ENCODE measurements at regions not wholly inside any gene's neighbourhood (a gene's known extent, or its start where the extent isn't known, plus 50 kb on each side); places are given as distances from the start of the nearest gene placed in this dataset.

GRCh38 chr6:19052219-19052618 is 665.1 kb downstream of the RNF144B start:
- Mint-ChIP-seq H3K27ac (no peak overlapping the region), H3K4me3 (no peak overlapping the region)
- ATAC-seq (replicated peaks in 1 of 2): no peak

GRCh38 chr6:19059102-19059501 is 672.0 kb downstream of the RNF144B start:
- Mint-ChIP-seq H3K4me3 (no peak overlapping the region), H3K27ac (no peak overlapping the region), H3K4me1 (ENCODE audit: low read depth) (no peaks in the 10 kb centered on the region)

More at GRCh38 chr6:19052219-19052618, 665.1 kb downstream of the RNF144B start:
- H3K36me3 Mint-ChIP-seq (ENCODE audit: insufficient read depth in 2 of 2): peaks cover 0 to 1% of the 10 kb centered on the region in 2 donors
- no peak for DNase-seq
- no peaks in the 10 kb centered on the region for H3K4me1 Mint-ChIP-seq (ENCODE audit: low read depth)
- H3K27me3 Mint-ChIP-seq (ENCODE audit: low read depth): no peaks in the 10 kb centered on the region
- H3K9me3 Mint-ChIP-seq: peaks cover 8 to 19% of the 10 kb centered on the region in 2 donors

GRCh38 chr6:19067165-19067564 is 680.0 kb downstream of the RNF144B start:
- no peak for ATAC-seq (replicated peaks in 1 of 2)
- H3K27me3 Mint-ChIP-seq (ENCODE audit: low read depth): no peaks in the 10 kb centered on the region
- no peak for DNase-seq
- no peaks in the 10 kb centered on the region for H3K36me3 Mint-ChIP-seq (ENCODE audit: insufficient read depth in 2 of 2)
- H3K9me3 Mint-ChIP-seq: peaks cover 7 to 11% of the 10 kb centered on the region in 2 donors
- no peak overlapping the region for H3K27ac Mint-ChIP-seq
- no peaks in the 10 kb centered on the region for H3K4me1 Mint-ChIP-seq (ENCODE audit: low read depth)
- no peak overlapping the region for H3K4me3 Mint-ChIP-seq

More at GRCh38 chr6:19059102-19059501, 672.0 kb downstream of the RNF144B start:
- Mint-ChIP-seq H3K27me3 (ENCODE audit: low read depth) (no peaks in the 10 kb centered on the region), H3K36me3 (ENCODE audit: insufficient read depth in 2 of 2) (no peaks in the 10 kb centered on the region), H3K9me3 (peaks cover 1 to 10% of the 10 kb centered on the region in 2 donors)
- ATAC-seq (replicated peaks in 1 of 2) (no peak), DNase-seq (no peak)

- no peak for ATAC-seq (replicated peaks in 1 of 2)
These were observed 683.4 kb downstream of the RNF144B start for GRCh38 chr6:19070520-19070919.

DNA sequence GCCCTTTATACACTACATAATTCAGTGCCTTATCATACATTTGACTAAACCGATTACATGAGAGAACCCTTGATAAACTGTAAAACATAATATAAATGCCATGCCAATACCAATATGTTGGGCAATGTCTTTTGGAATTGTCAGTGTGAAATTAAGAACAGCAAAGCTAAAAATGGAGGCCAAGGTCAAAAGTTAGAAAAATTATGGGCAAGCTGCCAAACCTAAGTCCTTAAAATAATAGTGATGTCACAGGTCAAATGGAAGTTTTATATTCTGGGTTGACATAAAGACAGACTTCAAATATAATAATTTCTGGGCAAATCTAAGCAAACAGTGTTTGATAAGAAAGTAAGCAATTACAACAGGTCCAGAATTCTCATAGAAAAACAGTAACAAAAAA is 696.7 kb downstream of the RNF144B start:
- no peaks in the 10 kb centered on the region for H3K27me3 Mint-ChIP-seq (ENCODE audit: low read depth)
- no peak overlapping the region for H3K4me3 Mint-ChIP-seq
- ATAC-seq (replicated peaks in 1 of 2): no peak

More at GRCh38 chr6:19070520-19070919, 683.4 kb downstream of the RNF144B start:
- no peak overlapping the region for H3K4me3 Mint-ChIP-seq
- peaks cover 11 to 12% of the 10 kb centered on the region in 2 donors for H3K9me3 Mint-ChIP-seq
- no peaks in the 10 kb centered on the region for H3K4me1 Mint-ChIP-seq (ENCODE audit: low read depth)
- H3K27me3 Mint-ChIP-seq (ENCODE audit: low read depth): no peaks in the 10 kb centered on the region
- no peaks in the 10 kb centered on the region for H3K36me3 Mint-ChIP-seq (ENCODE audit: insufficient read depth in 2 of 2)
- H3K27ac Mint-ChIP-seq: no peak overlapping the region
- DNase-seq: no peak

GRCh38 chr6:19086480-19086879 is 699.3 kb downstream of the RNF144B start:
- no peaks in the 10 kb centered on the region for H3K27me3 Mint-ChIP-seq (ENCODE audit: low read depth)
- no peaks in the 10 kb centered on the region for H3K4me1 Mint-ChIP-seq (ENCODE audit: low read depth)
- DNase-seq (no peak), ATAC-seq (replicated peaks in 1 of 2) (no peak)
- peaks cover 0 to 2% of the 10 kb centered on the region in 2 donors for H3K9me3 Mint-ChIP-seq
- H3K4me3 Mint-ChIP-seq: no peak overlapping the region
- H3K36me3 Mint-ChIP-seq (ENCODE audit: insufficient read depth in 2 of 2): no peaks in the 10 kb centered on the region
- no peak overlapping the region for H3K27ac Mint-ChIP-seq

More for the DNA sequence above, 696.7 kb downstream of the RNF144B start:
- Mint-ChIP-seq H3K36me3 (ENCODE audit: insufficient read depth in 2 of 2) (no peaks in the 10 kb centered on the region), H3K4me1 (ENCODE audit: low read depth) (no peaks in the 10 kb centered on the region), H3K27ac (no peak overlapping the region), H3K9me3 (peaks cover 2% of the 10 kb centered on the region in 2 donors)
- DNase-seq: no peak

DNA sequence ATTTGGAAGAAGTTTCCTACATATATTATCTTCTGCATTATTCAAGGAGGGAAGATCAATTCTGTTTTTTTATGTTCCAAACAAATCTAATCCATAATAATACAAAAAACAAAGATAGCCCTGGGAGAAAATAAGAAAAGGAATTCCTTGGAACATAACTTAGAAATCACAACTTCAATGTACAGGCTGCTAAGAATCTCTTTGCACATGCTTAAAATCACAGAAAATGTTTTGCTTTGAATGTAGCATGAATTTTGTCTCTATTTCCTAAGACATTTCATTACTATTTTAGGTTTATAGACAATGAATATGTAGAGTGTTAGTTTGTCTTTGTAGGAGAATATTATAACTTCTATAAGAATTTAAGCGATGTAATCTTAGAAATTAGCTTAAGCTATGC is 700.1 kb downstream of the RNF144B start:
- Mint-ChIP-seq H3K27me3 (ENCODE audit: low read depth) (no peaks in the 10 kb centered on the region), H3K27ac (no peak overlapping the region), H3K4me3 (no peak overlapping the region), H3K4me1 (ENCODE audit: low read depth) (no peaks in the 10 kb centered on the region), H3K9me3 (peaks cover under 1 to 2% of the 10 kb centered on the region in 2 donors), H3K36me3 (ENCODE audit: insufficient read depth in 2 of 2) (no peaks in the 10 kb centered on the region)
- ATAC-seq (replicated peaks in 1 of 2) (no peak), DNase-seq (no peak)

DNA sequence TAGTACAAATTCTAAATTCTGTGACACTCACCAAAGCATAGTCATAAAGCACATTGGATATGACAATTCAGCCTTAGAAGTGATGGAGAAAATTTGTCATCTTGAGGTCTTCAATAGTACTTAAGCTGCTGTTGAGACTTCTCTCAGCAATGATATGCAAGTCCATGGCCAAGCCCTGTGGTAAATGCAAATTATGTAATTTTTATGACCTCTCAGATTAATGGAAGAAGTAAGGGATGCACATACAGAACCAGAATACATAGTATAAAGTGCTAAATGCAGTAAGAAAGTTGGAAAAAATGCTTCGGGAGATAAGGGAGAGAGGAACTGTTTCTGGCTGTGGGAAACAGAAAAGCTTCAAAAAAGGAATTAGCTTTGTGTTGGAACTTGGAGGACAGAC is 700.7 kb downstream of the RNF144B start:
- no peaks in the 10 kb centered on the region for H3K27me3 Mint-ChIP-seq (ENCODE audit: low read depth)
- H3K4me1 Mint-ChIP-seq (ENCODE audit: low read depth): no peaks in the 10 kb centered on the region
- no peak overlapping the region for H3K4me3 Mint-ChIP-seq
- DNase-seq (no peak), ATAC-seq (replicated peaks in 1 of 2) (no peak)
- H3K36me3 Mint-ChIP-seq (ENCODE audit: insufficient read depth in 2 of 2): peaks cover 0 to 1% of the 10 kb centered on the region in 2 donors
- no peak overlapping the region for H3K27ac Mint-ChIP-seq
- peaks cover 2 to 3% of the 10 kb centered on the region in 2 donors for H3K9me3 Mint-ChIP-seq

DNA sequence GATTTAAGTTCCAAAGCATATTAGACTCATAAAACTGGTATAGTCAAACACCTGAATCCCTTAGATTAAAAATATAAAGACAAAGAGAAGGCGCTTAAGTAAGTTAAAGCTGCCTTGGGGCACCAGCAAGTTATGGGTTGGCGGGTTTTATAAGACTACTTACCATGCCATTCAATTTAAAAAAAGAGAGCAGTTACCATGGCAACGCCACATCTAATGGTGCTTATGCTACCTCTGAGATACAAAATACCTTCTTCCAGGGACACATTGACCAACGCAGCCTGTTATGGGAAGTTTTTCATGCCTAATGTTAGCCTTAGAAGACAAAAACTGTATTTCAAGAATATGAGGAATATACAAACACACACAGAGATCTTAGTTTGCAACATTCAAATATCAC is 713.6 kb downstream of the RNF144B start:
- no peak for DNase-seq
- no peaks in the 10 kb centered on the region for H3K4me1 Mint-ChIP-seq (ENCODE audit: low read depth)
- no peak overlapping the region for H3K4me3 Mint-ChIP-seq
- no peak for ATAC-seq (replicated peaks in 1 of 2)
- H3K27me3 Mint-ChIP-seq (ENCODE audit: low read depth): no peaks in the 10 kb centered on the region
- H3K36me3 Mint-ChIP-seq (ENCODE audit: insufficient read depth in 2 of 2): peaks cover 0 to 2% of the 10 kb centered on the region in 2 donors
- H3K27ac Mint-ChIP-seq: no peak overlapping the region
- peaks cover 9 to 12% of the 10 kb centered on the region in 2 donors for H3K9me3 Mint-ChIP-seq

GRCh38 chr6:19102936-19103335 is 715.8 kb downstream of the RNF144B start:
- no peaks in the 10 kb centered on the region for H3K27me3 Mint-ChIP-seq (ENCODE audit: low read depth)
- H3K4me1 Mint-ChIP-seq (ENCODE audit: low read depth): no peaks in the 10 kb centered on the region
- DNase-seq: no peak
- ATAC-seq (replicated peaks in 1 of 2): no peak
- peaks cover 0 to 2% of the 10 kb centered on the region in 2 donors for H3K36me3 Mint-ChIP-seq (ENCODE audit: insufficient read depth in 2 of 2)
- H3K4me3 Mint-ChIP-seq: no peak overlapping the region
- H3K27ac Mint-ChIP-seq: no peak overlapping the region
- H3K9me3 Mint-ChIP-seq: peaks cover 12 to 13% of the 10 kb centered on the region in 2 donors

- no peaks in the 10 kb centered on the region for H3K4me1 Mint-ChIP-seq (ENCODE audit: low read depth)
- peaks cover 0 to 2% of the 10 kb centered on the region in 2 donors for H3K36me3 Mint-ChIP-seq (ENCODE audit: insufficient read depth in 2 of 2)
- peaks cover 15 to 20% of the 10 kb centered on the region in 2 donors for H3K9me3 Mint-ChIP-seq
- H3K4me3 Mint-ChIP-seq: no peak overlapping the region
- DNase-seq (no peak), ATAC-seq (replicated peaks in 1 of 2) (no peak)
- no peak overlapping the region for H3K27ac Mint-ChIP-seq
- no peaks in the 10 kb centered on the region for H3K27me3 Mint-ChIP-seq (ENCODE audit: low read depth)
These were observed 720.3 kb downstream of the RNF144B start for GRCh38 chr6:19107468-19107867.

GRCh38 chr6:19121521-19121920 is 715.6 kb upstream of the ID4 start:
- no peaks in the 10 kb centered on the region for H3K4me1 Mint-ChIP-seq (ENCODE audit: low read depth)
- DNase-seq (no peak), ATAC-seq (replicated peaks in 1 of 2) (no peak)
- no peak overlapping the region for H3K27ac Mint-ChIP-seq
- H3K27me3 Mint-ChIP-seq (ENCODE audit: low read depth): no peaks in the 10 kb centered on the region
- H3K36me3 Mint-ChIP-seq (ENCODE audit: insufficient read depth in 2 of 2): no peaks in the 10 kb centered on the region
- H3K4me3 Mint-ChIP-seq: no peak overlapping the region
- H3K9me3 Mint-ChIP-seq: peaks cover 0 to 5% of the 10 kb centered on the region in 2 donors

DNA sequence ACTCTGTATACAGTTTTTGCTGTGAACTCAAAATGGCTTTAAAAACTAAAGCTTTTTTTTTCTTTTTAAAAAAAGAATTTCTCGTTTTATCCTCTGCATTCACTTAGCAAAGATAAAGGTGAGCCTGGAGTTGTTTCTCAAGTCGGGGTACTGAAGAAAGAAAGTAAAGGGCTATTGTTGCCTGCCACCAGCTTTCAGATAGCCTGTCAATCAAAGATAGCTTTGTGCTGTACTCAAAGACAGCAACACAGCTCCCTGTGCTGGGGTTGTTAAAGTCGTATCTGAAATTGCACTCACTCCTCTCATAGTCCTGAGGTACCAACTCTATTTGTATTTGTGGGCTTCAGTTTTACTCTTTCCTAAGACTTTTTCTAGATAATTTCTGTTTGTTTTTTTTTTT is 710.1 kb upstream of the ID4 start:
- Mint-ChIP-seq H3K36me3 (ENCODE audit: insufficient read depth in 2 of 2) (no peaks in the 10 kb centered on the region), H3K27ac (no peak overlapping the region), H3K9me3 (peaks cover 0 to 5% of the 10 kb centered on the region in 2 donors), H3K4me1 (ENCODE audit: low read depth) (no peaks in the 10 kb centered on the region), H3K4me3 (no peak overlapping the region), H3K27me3 (ENCODE audit: low read depth) (no peaks in the 10 kb centered on the region)
- no peak for ATAC-seq (replicated peaks in 1 of 2)
- no peak for DNase-seq

DNA sequence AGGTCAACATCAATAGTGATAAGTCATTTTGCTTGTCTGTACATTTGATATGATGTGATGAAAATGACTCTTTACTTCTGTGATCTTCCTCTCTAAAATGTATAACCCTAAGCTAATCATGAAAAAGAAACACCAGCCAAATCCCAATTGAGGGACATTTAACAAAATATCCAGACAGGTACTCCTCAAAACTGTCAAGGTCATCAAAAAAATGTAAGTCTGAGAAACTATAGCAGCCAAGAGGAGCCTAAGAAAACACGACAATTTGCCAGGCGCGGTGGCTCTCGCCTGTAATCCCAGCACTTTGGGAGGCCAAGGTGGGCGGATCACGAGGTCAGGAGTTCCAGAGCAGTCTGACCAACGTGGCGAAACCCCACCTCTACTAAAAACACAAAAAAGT is 708.5 kb upstream of the ID4 start:
- Mint-ChIP-seq H3K27ac (no peak overlapping the region), H3K9me3 (peaks cover 0 to 5% of the 10 kb centered on the region in 2 donors), H3K36me3 (ENCODE audit: insufficient read depth in 2 of 2) (no peaks in the 10 kb centered on the region), H3K4me1 (ENCODE audit: low read depth) (no peaks in the 10 kb centered on the region), H3K27me3 (ENCODE audit: low read depth) (no peaks in the 10 kb centered on the region), H3K4me3 (no peak overlapping the region)
- ATAC-seq (replicated peaks in 1 of 2) (no peak), DNase-seq (no peak)

All from activated T-cell treated with anti-CD3 and anti-CD28 coated beads, Interleukin-2, amount 50 U/mL, for 72 hours (primary cell).